Mesenchymal stem cell (in vitro differentiated cells and primary cell): ENCODE measurements at regions not wholly inside any gene's neighbourhood (a gene's known extent, or its start where the extent isn't known, plus 50 kb on each side); places are given as distances from the start of the nearest gene placed in this dataset.

Experiments
- DNase-seq: peaks from one replicate; pipeline ENCODE4 v3.0.0-alpha.2; 2013
- H2AFZ ChIP-seq: one replicate; pipeline ENCODE4 v1.6.1; 2013; ENCODE audit warnings: low read depth, mild to moderate bottlenecking, control low read depth, inconsistent platforms, low read length, moderate library complexity
- H2AK5ac ChIP-seq: 2 replicates; pipeline ENCODE4 v1.6.1; 2013; ENCODE audit warnings: low read length, moderate library complexity, mild to moderate bottlenecking, inconsistent platforms; ENCODE audit not compliant: severe bottlenecking
- H2BK120ac ChIP-seq: one replicate; pipeline ENCODE4 v1.6.1; 2013; ENCODE audit warnings: low read depth, mild to moderate bottlenecking, inconsistent platforms, low read length, moderate library complexity
- H2BK12ac ChIP-seq, 2 experiments: one replicate each; pipeline ENCODE4 v1.6.1; 2013; ENCODE audit warnings: inconsistent platforms in 2 of 2, low read length in 2 of 2, mild to moderate bottlenecking in 2 of 2, moderate library complexity in 2 of 2, control low read depth in 1 of 2
- H2BK15ac ChIP-seq: one replicate; pipeline ENCODE4 v1.6.1; 2013; ENCODE audit warnings: mild to moderate bottlenecking, low read depth, inconsistent platforms; ENCODE audit not compliant: poor library complexity, severe bottlenecking
- H2BK5ac ChIP-seq: 2 replicates; pipeline ENCODE4 v1.6.1; 2013; ENCODE audit warnings: low read depth, mild to moderate bottlenecking, low read length, control low read depth, inconsistent platforms; ENCODE audit not compliant: poor library complexity, severe bottlenecking
- H3K14ac ChIP-seq, 2 experiments: one replicate each; pipeline ENCODE4 v1.6.1; 2013; ENCODE audit warnings: inconsistent platforms in 2 of 2, low read length in 2 of 2, control low read depth in 1 of 2, mild to moderate bottlenecking in 1 of 2, moderate library complexity in 1 of 2
- H3K18ac ChIP-seq, 2 experiments: one replicate each; pipeline ENCODE4 v1.6.1; 2013; ENCODE audit warnings: inconsistent platforms in 2 of 2, low read length in 2 of 2, control low read depth in 1 of 2, low read depth in 1 of 2, mild to moderate bottlenecking in 1 of 2
- H3K23ac ChIP-seq, 2 experiments: one replicate each; pipeline ENCODE4 v1.6.1; 2013; ENCODE audit warnings: inconsistent platforms in 2 of 2, low read length in 2 of 2, mild to moderate bottlenecking in 2 of 2, moderate library complexity in 2 of 2, control low read depth in 1 of 2
- H3K27ac ChIP-seq: 2 replicates; pipeline ENCODE4 v1.5.1; 2013; ENCODE audit warnings: mild to moderate bottlenecking, moderate library complexity, low read length, control low read depth, inconsistent platforms; ENCODE audit not compliant: poor library complexity, severe bottlenecking
- H3K27me3 ChIP-seq, 2 experiments: 2 replicates each; pipeline versions ENCODE4 v1.6.1 to v1.7.0; 2013; ENCODE audit warnings: low read length in 2 of 2, mild to moderate bottlenecking in 2 of 2, moderate library complexity in 2 of 2, control low read depth in 1 of 2, inconsistent platforms in 1 of 2; ENCODE audit not compliant: control insufficient read depth in 1 of 2, insufficient read depth in 1 of 2
- H3K36me3 ChIP-seq, 2 experiments: 2 replicates each; pipeline versions ENCODE4 v1.6.1 to v1.7.0; 2013; ENCODE audit warnings: low read length in 2 of 2, control low read depth in 1 of 2, inconsistent platforms in 1 of 2, low read depth in 1 of 2, mild to moderate bottlenecking in 1 of 2; ENCODE audit not compliant: insufficient read depth in 2 of 2, control insufficient read depth in 1 of 2
- H3K4ac ChIP-seq, 2 experiments: one replicate each; pipeline ENCODE4 v1.6.1; 2013; ENCODE audit warnings: inconsistent platforms in 2 of 2, low read length in 2 of 2, mild to moderate bottlenecking in 2 of 2, moderate library complexity in 2 of 2, control low read depth in 1 of 2, low read depth in 1 of 2
- H3K4me1 ChIP-seq: 2 replicates; pipeline ENCODE4 v1.6.1; 2013; ENCODE audit warnings: low read depth, low read length, control low read depth; ENCODE audit not compliant: control insufficient read depth, insufficient read depth
- H3K4me2 ChIP-seq: 2 replicates; pipeline ENCODE4 v1.6.1; 2013; ENCODE audit warnings: low read length, mild to moderate bottlenecking, inconsistent platforms; ENCODE audit not compliant: poor library complexity, severe bottlenecking
- H3K4me3 ChIP-seq, 2 experiments: 2 replicates each; pipeline versions ENCODE4 v1.5.1 to v1.7.0; 2013; ENCODE audit warnings: low read length in 2 of 2, mild to moderate bottlenecking in 2 of 2, control low read depth in 1 of 2, low read depth in 1 of 2; ENCODE audit not compliant: insufficient read depth in 1 of 2
- H3K79me1 ChIP-seq: replicated peaks from 2 replicates; pipeline ENCODE4 v1.6.1; 2013; ENCODE audit warnings: mild to moderate bottlenecking, control low read depth, low read length, inconsistent platforms; ENCODE audit not compliant: poor library complexity, severe bottlenecking
- H3K9ac ChIP-seq: 2 replicates; pipeline ENCODE4 v1.7.0; 2013; ENCODE audit warnings: mild to moderate bottlenecking, low read length, moderate library complexity
- H3K9me3 ChIP-seq: 2 replicates; pipeline ENCODE4 v1.7.0; 2013; ENCODE audit warnings: mild to moderate bottlenecking, low read length; ENCODE audit not compliant: control insufficient read depth
- H4K8ac ChIP-seq: one replicate; pipeline ENCODE4 v1.6.1; 2013; ENCODE audit warnings: inconsistent platforms, mild to moderate bottlenecking, low read length, moderate library complexity
- H4K91ac ChIP-seq: one replicate; pipeline ENCODE4 v1.6.1; 2013; ENCODE audit warnings: mild to moderate bottlenecking, low read length, inconsistent platforms
- whole genome bisulfite sequencing: methylation state at CpG from one replicate; pipeline ENCODE4 v1.1.7; 2013; ENCODE audit warnings: mixed read lengths; 5-methylcytosine and 5-hydroxymethylcytosine counted together

- peaks cover 0 to 4% of the 10 kb centered on the region in 2 experiments for H3K27me3 ChIP-seq
- H3K18ac ChIP-seq: no peak overlapping the region
- H2BK15ac ChIP-seq: no peak overlapping the region
- H2BK120ac ChIP-seq: no peak overlapping the region
- H3K4me3 ChIP-seq: no peak overlapping the region
- no peak overlapping the region for H3K4me2 ChIP-seq
- no peak overlapping the region for H4K91ac ChIP-seq
- no peaks in the 10 kb centered on the region for H3K36me3 ChIP-seq
- no peak overlapping the region for H3K27ac ChIP-seq
- H2AK5ac ChIP-seq: no peak overlapping the region
- H3K4ac ChIP-seq: no peak overlapping the region
- no peaks in the 10 kb centered on the region for H3K4me1 ChIP-seq
- DNase-seq: no peak
- H3K9ac ChIP-seq: no peak overlapping the region
- no peak overlapping the region for H3K23ac ChIP-seq
- H4K8ac ChIP-seq: no peak overlapping the region
- 84% methylated on average over 7 of the region's 8 CpGs for WGBS
- no peak overlapping the region for H2AFZ ChIP-seq
- H2BK5ac ChIP-seq: no peak overlapping the region
- no peaks in the 10 kb centered on the region for H3K79me1 ChIP-seq
- no peak overlapping the region for H2BK12ac ChIP-seq
- H3K9me3 ChIP-seq: peaks cover 4% of the 10 kb centered on the region
- H3K14ac ChIP-seq: no peak overlapping the region
Measured at GRCh38 chr15:96720251-96720650, 389.8 kb downstream of the NR2F2 start.

GRCh38 chr15:96720656-96721055 lies 390.2 kb downstream of the NR2F2 start:
- WGBS: 33% methylated on average over 1 of the region's 2 CpGs

DNA sequence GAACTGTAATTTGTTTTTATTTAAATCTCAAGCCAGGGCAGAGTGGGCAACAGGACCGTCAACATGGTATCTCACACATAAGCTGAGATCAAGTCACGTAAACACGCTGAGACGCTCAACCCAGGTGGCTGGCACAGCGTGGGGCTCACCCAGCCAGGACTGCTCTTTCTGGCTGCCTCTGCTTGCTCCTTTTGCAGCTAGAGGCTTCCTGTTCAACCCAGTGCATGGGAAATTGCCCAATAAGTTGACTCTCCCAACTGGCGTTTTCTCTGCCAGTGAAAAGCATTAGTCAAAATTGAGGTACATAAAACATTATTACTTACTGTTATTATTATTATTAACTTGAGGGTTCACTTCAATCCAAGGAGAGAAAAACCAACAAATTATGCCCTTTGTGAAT lies 398.1 kb downstream of the NR2F2 start:
- H2BK120ac ChIP-seq: no peak overlapping the region
- no peaks in the 10 kb centered on the region for H3K27me3 ChIP-seq
- no peak overlapping the region for H3K4me2 ChIP-seq
- no peak overlapping the region for H3K18ac ChIP-seq
- H3K9me3 ChIP-seq: no peaks in the 10 kb centered on the region
- no peak overlapping the region for H2BK12ac ChIP-seq
- H3K36me3 ChIP-seq: no peaks in the 10 kb centered on the region
- H2AFZ ChIP-seq: no peak overlapping the region
- no peak overlapping the region for H3K27ac ChIP-seq
- peak overlapping the region in 1 of 2 experiments; percentile 30 for H3K4me3 ChIP-seq
- H3K23ac ChIP-seq: no peak overlapping the region
- no peaks in the 10 kb centered on the region for H3K4me1 ChIP-seq
- H4K91ac ChIP-seq: no peak overlapping the region
- DNase-seq: no peak
- H3K14ac ChIP-seq: no peak overlapping the region
- H2BK15ac ChIP-seq: no peak overlapping the region
- H3K9ac ChIP-seq: no peak overlapping the region
- no peak overlapping the region for H2BK5ac ChIP-seq
- H3K4ac ChIP-seq: no peak overlapping the region
- no peaks in the 10 kb centered on the region for H3K79me1 ChIP-seq
- WGBS: 87% methylated on average over 5 of the region's 6 CpGs
- no peak overlapping the region for H2AK5ac ChIP-seq
- H4K8ac ChIP-seq: no peak overlapping the region

More at GRCh38 chr15:96720656-96721055, 390.2 kb downstream of the NR2F2 start:
- no peak overlapping the region for H2BK5ac ChIP-seq
- H2BK120ac ChIP-seq: no peak overlapping the region
- H2AK5ac ChIP-seq: no peak overlapping the region
- H3K9me3 ChIP-seq: peaks cover 4% of the 10 kb centered on the region
- no peak for DNase-seq
- H3K14ac ChIP-seq: no peak overlapping the region
- H3K4me2 ChIP-seq: no peak overlapping the region
- H2AFZ ChIP-seq: no peak overlapping the region
- H3K79me1 ChIP-seq: no peaks in the 10 kb centered on the region
- H4K91ac ChIP-seq: no peak overlapping the region
- H3K36me3 ChIP-seq: no peaks in the 10 kb centered on the region
- no peaks in the 10 kb centered on the region for H3K4me1 ChIP-seq
- no peak overlapping the region for H2BK12ac ChIP-seq
- H3K9ac ChIP-seq: no peak overlapping the region
- H3K4ac ChIP-seq: no peak overlapping the region
- no peak overlapping the region for H3K4me3 ChIP-seq
- no peak overlapping the region for H2BK15ac ChIP-seq
- no peak overlapping the region for H3K18ac ChIP-seq
- no peak overlapping the region for H4K8ac ChIP-seq
- no peak overlapping the region for H3K27ac ChIP-seq
- H3K27me3 ChIP-seq: peaks cover 0 to 4% of the 10 kb centered on the region in 2 experiments
- H3K23ac ChIP-seq: no peak overlapping the region

DNA sequence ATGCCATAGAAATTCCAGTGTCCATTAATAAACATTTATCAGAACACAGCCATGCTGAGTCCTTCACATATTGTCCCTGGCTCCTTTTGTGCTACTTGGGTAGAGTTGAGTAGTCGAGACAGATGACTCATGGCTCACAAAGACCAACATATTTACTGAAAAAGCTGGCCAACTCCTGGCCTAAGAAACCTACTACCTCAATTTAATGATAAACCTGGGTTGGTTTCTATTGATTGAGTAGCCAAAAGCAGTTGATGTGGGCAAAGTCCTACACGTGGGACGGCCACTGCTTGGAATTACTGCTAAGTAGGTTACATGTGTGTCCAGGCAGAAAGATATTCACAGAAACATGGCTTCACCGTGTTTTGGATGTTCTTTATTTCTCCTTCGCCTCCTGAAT lies 402.2 kb downstream of the NR2F2 start:
- Histone ChIP-seq H2AK5ac (no peak overlapping the region), H3K9ac (no peak overlapping the region), H3K27me3 (no peaks in the 10 kb centered on the region), H3K36me3 (no peaks in the 10 kb centered on the region), H3K79me1 (no peaks in the 10 kb centered on the region), H3K27ac (no peak overlapping the region), H3K23ac (no peak overlapping the region), H3K4me2 (no peak overlapping the region), H2BK120ac (no peak overlapping the region), H3K4me1 (no peaks in the 10 kb centered on the region), H2BK5ac (no peak overlapping the region), H2AFZ (no peak overlapping the region), H2BK12ac (no peak overlapping the region), H3K4me3 (no peak overlapping the region), H3K14ac (no peak overlapping the region), H3K9me3 (peaks cover 9% of the 10 kb centered on the region), H3K18ac (no peak overlapping the region), H2BK15ac (no peak overlapping the region), H4K8ac (no peak overlapping the region), H3K4ac (no peak overlapping the region), H4K91ac (no peak overlapping the region)
- DNase-seq: no peak
- WGBS: 76% methylated on average over 5 of the region's 5 CpGs
